ENCODE measurements at regions not wholly inside any gene's neighbourhood (a gene's known extent, or its start where the extent isn't known, plus 50 kb on each side); places are given as distances from the start of the nearest gene placed in this dataset.

GRCh38 chr1:10895621-10896020, 99.2 kb upstream of the CASZ1 start:
- no peak for DNase-seq (ENCODE audit: low read depth in 1 of 2, low spot score in 1 of 2)
- no peaks in the 10 kb centered on the region for H3K27me3 ChIP-seq
- TF ChIP-seq CTCF (IDR thresholded peaks at IDR 0.05; ENCODE audit: low read depth, low read length) = no peak
- H3K4me1 ChIP-seq (ENCODE audit: low read depth) = peaks cover 12% of the 10 kb centered on the region
- H3K27ac ChIP-seq = no peak overlapping the region
- no peaks in the 10 kb centered on the region for H3K36me3 ChIP-seq
- no peaks in the 10 kb centered on the region for H3K9me3 ChIP-seq (ENCODE audit: low read depth)
- no peak overlapping the region for H3K4me3 ChIP-seq

- no peak overlapping the region for H3K27ac ChIP-seq
- H3K4me1 ChIP-seq (ENCODE audit: low read depth) = peaks cover 16% of the 10 kb centered on the region
- no peaks in the 10 kb centered on the region for H3K9me3 ChIP-seq (ENCODE audit: low read depth)
- no peaks in the 10 kb centered on the region for H3K27me3 ChIP-seq
- H3K36me3 ChIP-seq = no peaks in the 10 kb centered on the region
- no peak for TF ChIP-seq CTCF (IDR thresholded peaks at IDR 0.05; ENCODE audit: low read depth, low read length)
- no peak for DNase-seq (ENCODE audit: low read depth in 1 of 2, low spot score in 1 of 2)
- no peak overlapping the region for H3K4me3 ChIP-seq
These were observed 100.2 kb upstream of the CASZ1 start for GRCh38 chr1:10896673-10897072.

- Histone ChIP-seq H3K4me3 (no peak overlapping the region), H3K36me3 (no peaks in the 10 kb centered on the region), H3K27me3 (no peaks in the 10 kb centered on the region), H3K9me3 (ENCODE audit: low read depth) (no peaks in the 10 kb centered on the region), H3K27ac (peak overlapping the region; percentile 23), H3K4me1 (ENCODE audit: low read depth) (peaks cover 21% of the 10 kb centered on the region)
- no peak for TF ChIP-seq CTCF (IDR thresholded peaks at IDR 0.05; ENCODE audit: low read depth, low read length)
- no peak for DNase-seq (ENCODE audit: low read depth in 1 of 2, low spot score in 1 of 2)
These were observed 101.0 kb upstream of the CASZ1 start for GRCh38 chr1:10897321-10897980.

GRCh38 chr1:10897981-10898728, 101.7 kb upstream of the CASZ1 start:
- Histone ChIP-seq H3K27ac (peak overlapping the region; percentile 23), H3K4me1 (ENCODE audit: low read depth) (peaks cover 21% of the 10 kb centered on the region), H3K36me3 (no peaks in the 10 kb centered on the region), H3K4me3 (no peak overlapping the region), H3K9me3 (ENCODE audit: low read depth) (no peaks in the 10 kb centered on the region), H3K27me3 (no peaks in the 10 kb centered on the region)
- peak in 1 of 2 donors; percentile 51 for DNase-seq (ENCODE audit: low read depth in 1 of 2, low spot score in 1 of 2)
- no peak for TF ChIP-seq CTCF (IDR thresholded peaks at IDR 0.05; ENCODE audit: low read depth, low read length)

- H3K4me1 ChIP-seq (ENCODE audit: low read depth) = peaks cover 21% of the 10 kb centered on the region
- no peaks in the 10 kb centered on the region for H3K27me3 ChIP-seq
- no peaks in the 10 kb centered on the region for H3K9me3 ChIP-seq (ENCODE audit: low read depth)
- no peak for TF ChIP-seq CTCF (IDR thresholded peaks at IDR 0.05; ENCODE audit: low read depth, low read length)
- no peak overlapping the region for H3K27ac ChIP-seq
- no peak overlapping the region for H3K4me3 ChIP-seq
- no peak for DNase-seq (ENCODE audit: low read depth in 1 of 2, low spot score in 1 of 2)
- H3K36me3 ChIP-seq = no peaks in the 10 kb centered on the region
These were observed 102.5 kb upstream of the CASZ1 start for GRCh38 chr1:10898921-10899320.

All from cardiac muscle cell (in vitro differentiated cells and primary cell).